Fibroblast of skin of scalp (primary cell): ENCODE measurements at regions not wholly inside any gene's neighbourhood (a gene's known extent, or its start where the extent isn't known, plus 50 kb on each side); places are given as distances from the start of the nearest gene placed in this dataset.
A peak's percentile ranks its signal among the peaks of the same experiment; 100 is the strongest.

Source experiments
- DNase-seq: peaks from one replicate; pipeline ENCODE4 v3.0.0-alpha.2; 2013

DNA sequence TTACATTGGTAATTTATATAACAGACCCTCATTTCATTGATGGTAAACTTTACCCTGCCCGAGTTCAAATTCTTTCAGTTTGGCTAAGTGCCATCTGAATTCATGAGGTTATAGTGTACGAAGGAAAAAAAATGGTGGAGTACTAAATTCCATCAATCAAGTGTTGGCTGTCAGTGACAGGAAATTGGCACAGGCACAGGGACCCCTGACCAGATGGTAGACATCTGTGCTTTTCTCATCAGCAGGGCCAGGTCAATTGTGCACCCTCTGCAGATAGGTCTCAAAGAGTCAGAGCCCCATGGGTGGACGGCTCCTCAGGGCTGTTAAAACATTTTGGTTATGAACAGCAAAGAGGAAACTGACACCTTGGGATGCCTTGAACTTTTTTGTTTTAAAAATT is 439.2 kb downstream of the SETBP1 start:
- no peak for DNase-seq

- DNase-seq, result no peak
These were observed 440.5 kb downstream of the SETBP1 start for GRCh38 chr18:45121146-45121545.

DNA sequence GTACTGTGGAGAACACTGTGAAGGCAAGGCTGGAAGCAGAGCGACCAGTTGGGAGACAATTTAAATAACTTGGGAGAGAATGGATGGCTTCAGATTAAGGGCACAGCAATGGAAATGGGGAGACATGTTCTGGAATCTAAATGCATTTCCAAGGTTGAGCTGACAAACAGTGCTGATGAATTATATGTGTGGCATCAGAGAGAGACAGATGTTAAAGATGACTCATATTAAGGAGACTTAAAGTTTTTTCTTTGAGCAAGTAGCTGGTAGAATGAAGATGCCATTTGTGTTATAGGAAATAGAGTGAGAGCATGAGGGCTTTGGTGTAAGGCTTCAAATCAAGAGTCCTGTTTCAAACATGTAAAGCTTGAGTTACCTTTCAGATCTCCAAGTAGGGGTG is 441.8 kb downstream of the SETBP1 start:
- DNase-seq, result no peak

- no peak for DNase-seq
These were observed 446.7 kb downstream of the SETBP1 start for GRCh38 chr18:45127405-45127804.

- DNase-seq, result peak; percentile 32
These were observed 452.6 kb downstream of the SETBP1 start for GRCh38 chr18:45133276-45133675.

GRCh38 chr18:45136381-45137086 is 455.8 kb downstream of the SETBP1 start:
- no peak for DNase-seq

- DNase-seq, result no peak
These were observed 456.4 kb downstream of the SETBP1 start for GRCh38 chr18:45137087-45137419.

- DNase-seq, result no peak
These were observed 458.8 kb downstream of the SETBP1 start for GRCh38 chr18:45139478-45139877.

DNA sequence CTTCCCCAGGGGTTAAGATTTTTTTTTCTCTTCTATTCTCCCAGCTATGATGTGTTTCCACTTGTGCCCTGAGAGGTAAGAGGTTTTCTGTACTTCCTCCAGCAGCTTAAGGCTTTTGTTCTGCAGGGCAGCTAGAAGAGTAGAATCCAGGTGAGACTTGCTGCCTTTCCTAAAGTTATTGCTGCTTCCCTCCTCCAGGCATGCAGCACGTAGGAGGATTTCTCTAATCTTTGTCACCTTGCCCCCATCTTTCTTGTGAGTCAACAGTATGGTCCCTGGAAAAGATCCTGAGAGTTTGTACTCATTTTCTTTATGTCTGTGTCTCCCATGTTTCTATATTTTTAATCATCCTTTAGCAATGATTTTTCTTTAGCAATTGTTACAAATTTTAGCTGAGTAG is 462.2 kb downstream of the SETBP1 start:
- no peak for DNase-seq

GRCh38 chr18:45149712-45150111 is 465.6 kb upstream of the SLC14A2 start:
- no peak for DNase-seq

GRCh38 chr18:45151645-45152044 is 463.6 kb upstream of the SLC14A2 start:
- DNase-seq, result no peak

DNA sequence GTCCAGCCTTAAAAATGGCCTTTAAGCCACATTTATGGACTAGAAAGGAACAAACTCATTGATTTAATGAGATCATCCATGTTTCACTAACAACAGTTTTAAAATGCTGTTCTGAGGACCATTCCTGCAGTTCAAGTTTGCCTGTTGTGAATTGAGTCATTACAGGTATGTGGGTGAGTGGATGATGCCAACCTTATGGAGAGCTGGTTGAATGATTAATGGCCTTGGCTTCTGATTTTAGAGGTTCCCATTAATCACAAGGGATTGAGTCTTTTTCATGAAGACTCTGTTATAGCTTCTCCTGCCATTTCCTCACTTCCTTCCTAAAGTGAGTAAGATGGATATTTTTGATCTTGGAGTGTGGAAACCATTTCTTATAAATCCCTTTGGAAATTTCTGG is 459.8 kb upstream of the SLC14A2 start:
- DNase-seq, result no peak

DNA sequence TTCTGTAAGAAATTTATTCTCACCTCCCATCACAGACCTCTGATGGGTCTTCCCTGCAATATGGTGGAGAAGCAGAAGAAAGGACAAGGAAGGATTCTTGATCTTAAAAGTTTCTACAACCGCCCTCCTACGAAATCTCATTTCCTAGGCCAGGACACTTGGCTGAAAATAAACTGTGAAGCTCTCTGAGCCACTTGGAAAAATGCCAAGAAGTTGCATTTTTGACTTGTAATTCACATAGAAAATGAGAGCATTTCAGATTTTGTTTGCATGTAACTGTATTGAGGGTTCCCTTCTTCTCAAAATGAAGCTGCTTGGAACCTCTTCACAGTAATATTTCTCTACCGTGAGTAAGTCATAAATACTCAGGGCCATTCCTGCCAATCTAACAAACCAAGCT is 458.3 kb upstream of the SLC14A2 start:
- DNase-seq, result peak; percentile 46

- DNase-seq, result no peak
These were observed 457.7 kb upstream of the SLC14A2 start for GRCh38 chr18:45157576-45157975.

DNA sequence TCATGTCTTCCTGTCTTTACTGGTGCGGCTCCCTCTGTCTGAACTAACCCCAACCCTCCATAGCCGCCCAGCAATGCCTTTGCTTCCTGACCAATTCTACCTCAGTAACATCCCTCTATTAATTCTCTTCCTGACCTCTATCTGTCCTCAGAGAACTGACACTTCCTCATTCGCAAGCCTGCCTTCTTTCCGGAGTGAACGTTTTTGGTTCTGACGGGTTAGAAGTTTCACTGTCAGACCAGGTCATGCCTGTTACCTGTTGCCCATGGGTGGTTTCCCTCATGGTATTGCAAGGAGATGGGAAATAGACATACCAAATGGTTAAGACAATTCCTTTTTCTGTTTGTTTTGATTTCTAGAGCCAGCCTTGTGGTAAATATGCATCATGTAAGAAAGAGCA is 453.4 kb upstream of the SLC14A2 start:
- DNase-seq, result no peak

DNA sequence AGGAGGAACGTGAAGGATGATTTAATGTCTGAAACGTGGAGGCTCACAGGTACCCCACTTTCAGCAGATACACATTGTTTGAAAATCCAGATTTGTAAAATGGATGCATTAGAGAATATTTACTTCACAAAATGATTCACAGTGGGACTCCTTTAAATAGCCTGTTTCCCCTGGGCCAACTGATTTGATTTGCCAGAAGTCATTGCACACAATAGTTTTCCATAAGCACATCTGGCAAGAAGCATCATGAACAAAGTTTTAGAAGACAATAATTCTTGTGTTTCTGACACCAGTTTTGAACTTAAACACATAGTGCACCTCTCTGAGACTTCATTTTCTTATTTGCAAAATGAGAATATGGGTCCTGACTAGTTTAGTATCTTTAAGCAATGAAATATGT is 451.4 kb upstream of the SLC14A2 start:
- DNase-seq, result no peak

DNA sequence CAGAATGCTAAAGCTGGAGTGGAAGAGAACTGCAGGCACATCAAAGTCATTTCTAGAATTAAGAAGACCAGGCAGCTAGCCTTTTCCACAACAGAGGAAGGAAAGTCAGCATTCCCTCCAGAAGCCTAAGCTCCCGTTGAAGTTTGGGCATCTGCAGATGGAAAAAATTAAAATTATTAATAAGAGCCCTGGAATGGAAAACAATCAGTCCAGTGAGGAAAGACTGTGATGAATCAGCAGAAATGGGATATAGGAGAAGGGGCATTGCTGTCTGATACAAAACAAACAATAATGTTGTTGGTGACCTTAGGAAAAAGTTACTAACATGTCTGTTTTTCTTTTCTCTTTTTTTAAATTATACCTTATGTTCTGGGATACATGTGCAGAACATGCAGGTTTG is 450.7 kb upstream of the SLC14A2 start:
- peak; percentile 81 for DNase-seq

DNA sequence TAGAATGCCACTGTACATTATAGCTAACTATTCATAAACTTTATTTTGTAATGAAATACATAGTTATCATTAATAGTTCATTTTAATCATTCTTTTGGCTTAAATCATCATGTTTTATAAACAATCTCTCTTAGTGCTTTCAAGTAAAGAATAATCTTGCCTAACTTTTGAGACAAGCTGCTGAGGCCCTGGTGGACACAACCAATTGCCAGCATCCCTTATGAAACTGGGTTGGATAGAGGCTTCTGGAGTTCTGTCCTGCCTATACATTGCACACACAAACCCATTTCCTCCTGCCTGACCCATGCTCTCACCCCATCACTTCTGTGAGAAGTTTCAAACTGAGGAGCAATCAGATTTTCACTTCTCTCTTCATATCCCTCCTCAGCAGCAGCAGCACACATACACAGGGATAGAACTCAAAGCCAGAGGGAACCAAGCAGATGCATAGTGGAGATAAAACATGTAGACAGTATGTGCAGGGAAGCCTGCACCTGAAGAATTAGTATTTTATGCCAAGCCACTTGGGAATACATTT is 450.0 kb upstream of the SLC14A2 start:
- no peak for DNase-seq

DNA sequence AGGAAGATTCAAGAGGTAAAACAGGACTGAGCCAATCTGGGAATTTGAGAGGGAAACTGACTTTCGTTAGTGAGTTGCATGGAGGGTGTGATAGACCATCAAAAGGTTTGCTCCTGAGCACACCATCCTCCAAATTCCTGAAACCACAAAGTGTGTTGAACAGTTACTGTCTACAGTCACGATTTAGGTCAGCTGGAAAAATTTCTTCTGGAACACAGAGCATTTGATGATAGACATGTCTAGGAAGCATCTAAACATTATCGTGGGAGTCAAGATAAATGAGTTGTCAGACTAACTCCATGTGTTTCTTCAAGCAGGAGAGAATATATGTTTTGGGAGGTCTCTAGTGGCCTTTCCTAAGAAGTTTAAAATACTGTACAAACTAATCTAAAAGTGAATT is 449.4 kb upstream of the SLC14A2 start:
- no peak for DNase-seq

- peak; percentile 91 for DNase-seq
These were observed 448.9 kb upstream of the SLC14A2 start for GRCh38 chr18:45166341-45166835.

DNA sequence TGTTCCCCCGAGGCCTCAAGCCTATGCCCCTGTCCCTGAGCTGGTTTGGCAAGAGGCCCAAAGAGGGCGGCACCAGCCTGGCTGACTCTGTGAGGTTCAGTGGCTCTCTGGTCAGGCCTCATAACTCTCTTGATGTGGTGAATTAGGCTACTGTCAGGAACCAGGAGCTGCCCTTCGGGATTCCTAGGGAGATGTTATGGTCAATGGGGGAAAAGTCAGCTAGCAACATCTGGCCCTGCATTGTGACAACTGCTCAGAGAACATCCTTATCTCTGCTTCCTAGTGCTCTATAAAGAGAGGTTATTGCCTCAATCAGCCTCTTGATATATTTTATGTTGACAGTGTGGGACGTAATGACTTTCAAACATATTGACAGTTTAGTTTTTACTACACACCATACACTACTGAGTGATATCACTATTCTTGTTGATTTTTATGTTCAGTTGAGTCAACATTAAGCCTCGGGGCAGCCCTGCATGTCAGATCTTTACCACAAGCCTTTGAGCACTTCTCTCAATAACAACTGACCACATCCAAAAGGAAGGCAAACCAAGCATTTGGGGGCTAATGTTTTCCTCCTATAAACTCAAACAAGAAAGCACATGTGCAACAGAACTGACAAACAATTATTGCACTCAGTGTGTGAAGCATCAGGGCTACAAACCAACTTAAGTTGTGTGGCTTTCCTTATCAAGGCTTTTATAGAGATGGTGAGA is 448.3 kb upstream of the SLC14A2 start:
- peak; percentile 23 for DNase-seq

DNA sequence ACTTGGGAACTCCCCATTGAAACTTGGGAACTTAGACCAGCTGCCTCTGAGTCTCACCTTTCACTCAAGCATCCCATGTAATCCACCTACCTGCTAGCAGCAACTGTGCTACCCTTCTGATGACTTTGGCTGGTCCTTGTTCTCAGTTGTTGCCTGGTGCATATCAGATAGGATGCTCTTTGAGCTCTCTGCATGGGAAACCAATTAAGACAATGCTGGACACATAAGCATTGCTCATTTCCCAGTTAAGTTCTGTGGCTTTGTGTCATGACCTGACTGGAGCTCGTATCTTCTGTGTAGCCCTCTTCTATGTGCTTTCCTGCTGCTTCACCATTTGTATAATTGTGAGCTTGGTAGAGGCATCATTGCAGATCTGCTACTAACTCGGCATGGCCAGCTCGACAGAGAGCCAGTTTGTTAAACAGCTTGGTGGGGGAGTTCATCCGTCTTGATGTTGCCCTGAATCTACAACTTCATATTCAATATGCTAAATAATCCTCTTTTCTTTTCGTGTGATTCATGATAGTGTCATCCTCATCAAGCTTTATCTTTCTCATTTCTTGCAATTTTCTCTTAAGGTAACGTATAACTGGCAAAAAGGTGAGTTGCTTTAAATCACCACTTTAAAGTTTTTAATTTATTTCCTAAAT is 447.5 kb upstream of the SLC14A2 start:
- peak; percentile 34 for DNase-seq

DNA sequence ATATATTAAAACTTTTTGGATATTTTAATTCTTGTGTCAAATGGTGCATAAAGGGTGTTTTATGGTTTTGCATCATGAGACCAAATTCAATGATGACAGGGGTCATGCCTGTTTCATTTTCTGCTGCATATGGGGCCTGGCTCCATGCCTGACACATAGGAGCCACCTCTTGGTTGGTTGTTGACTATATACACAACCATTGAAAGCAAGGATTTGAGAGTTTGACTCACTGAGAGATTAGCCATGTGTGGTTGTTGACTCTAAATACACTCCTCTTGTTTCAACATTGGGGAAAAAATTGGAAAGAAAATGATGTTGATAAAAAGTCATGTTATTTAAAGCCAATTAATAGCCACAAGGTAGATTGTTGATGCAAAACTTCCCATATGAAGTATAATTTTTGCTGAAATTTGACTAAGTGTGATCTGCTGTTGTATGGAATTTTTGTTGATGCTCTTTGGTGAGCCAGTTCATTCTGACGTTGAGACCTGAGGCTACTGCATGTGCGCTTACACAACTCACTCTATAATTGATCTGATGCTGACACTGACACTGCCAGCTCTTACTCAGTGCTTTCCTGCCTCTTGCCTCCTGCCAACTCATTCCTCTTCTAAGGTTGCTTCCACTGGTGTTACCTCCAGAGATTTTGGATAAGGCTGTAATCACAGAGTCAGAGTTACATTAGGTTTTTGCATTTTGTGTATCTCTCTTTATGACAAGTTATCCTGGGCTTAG is 446.2 kb upstream of the SLC14A2 start:
- DNase-seq, result peak; percentile 58
